Astrocyte (in vitro differentiated cells and primary cell): ENCODE measurements at regions not wholly inside any gene's neighbourhood (a gene's known extent, or its start where the extent isn't known, plus 50 kb on each side); places are given as distances from the start of the nearest gene placed in this dataset.
A peak's percentile ranks its signal among the peaks of the same experiment; 100 is the strongest.

Experiments used
- DNase-seq: peaks from one replicate; pipeline ENCODE4 v3.0.0-alpha.2; 2010; ENCODE audit warnings: low read depth
- FAIRE-seq: peaks from 2 replicates; lab custom pipeline; 2011; peaks lifted over from hg19 to GRCh38; lab: Jason Lieb, UNC
- H2AFZ ChIP-seq: 2 replicates; pipeline ENCODE4 v1.6.0; 2012; ENCODE audit warnings: low read depth, low read length, inconsistent platforms
- H3K27ac ChIP-seq: 2 replicates; pipeline ENCODE4 v1.5.1; 2011; ENCODE audit warnings: low read depth, low read length, inconsistent platforms
- H3K27me3 ChIP-seq: 2 replicates; pipeline ENCODE4 v1.6.0; 2011; ENCODE audit warnings: low read length, inconsistent platforms; ENCODE audit not compliant: insufficient read depth
- H3K36me3 ChIP-seq: 2 replicates; pipeline ENCODE4 v1.5.1; 2011; ENCODE audit warnings: low read length, inconsistent platforms; ENCODE audit not compliant: insufficient read depth
- H3K4me1 ChIP-seq: 2 replicates; pipeline ENCODE4 v1.5.1; 2011; ENCODE audit warnings: low read length, inconsistent platforms; ENCODE audit not compliant: insufficient read depth
- H3K4me2 ChIP-seq: 2 replicates; pipeline ENCODE4 v1.6.0; 2012; ENCODE audit warnings: low read length, inconsistent platforms
- H3K4me3 ChIP-seq: 2 replicates; pipeline ENCODE4 v1.5.1; 2011; ENCODE audit warnings: low read depth, mild to moderate bottlenecking, low read length, inconsistent platforms; ENCODE audit not compliant: insufficient read depth
- H3K79me2 ChIP-seq: 2 replicates; pipeline ENCODE4 v1.6.0; 2012; ENCODE audit warnings: mild to moderate bottlenecking, low read length, inconsistent platforms; ENCODE audit not compliant: insufficient read depth
- H3K9ac ChIP-seq: 2 replicates; pipeline ENCODE4 v1.6.0; 2012; ENCODE audit warnings: mild to moderate bottlenecking, low read length, inconsistent platforms
- H3K9me3 ChIP-seq: 2 replicates; pipeline ENCODE4 v1.5.1; 2012; ENCODE audit warnings: low read depth, mild to moderate bottlenecking, low read length, inconsistent platforms; ENCODE audit not compliant: insufficient read depth
- H4K20me1 ChIP-seq: 2 replicates; pipeline ENCODE4 v1.6.0; 2012; ENCODE audit warnings: low read length, inconsistent platforms; ENCODE audit not compliant: insufficient read depth
- H3K27ac Mint-ChIP-seq: one replicate; pipeline ENCODE4 v1.8.0; 2021; ENCODE audit warnings: mild to moderate bottlenecking, mixed read lengths; ENCODE audit not compliant: unreplicated experiment
- H3K27me3 Mint-ChIP-seq: one replicate; pipeline ENCODE4 v1.8.0; 2021; ENCODE audit warnings: low read depth, mixed read lengths; ENCODE audit not compliant: unreplicated experiment
- H3K36me3 Mint-ChIP-seq: one replicate; pipeline ENCODE4 v1.8.0; 2021; ENCODE audit warnings: low read depth, mixed read lengths; ENCODE audit not compliant: unreplicated experiment
- H3K4me1 Mint-ChIP-seq: one replicate; pipeline ENCODE4 v1.8.0; 2021; ENCODE audit warnings: low read depth, mixed read lengths; ENCODE audit not compliant: unreplicated experiment
- H3K4me3 Mint-ChIP-seq: one replicate; pipeline ENCODE4 v1.8.0; 2021; ENCODE audit warnings: mild to moderate bottlenecking, moderate library complexity, mixed read lengths; ENCODE audit not compliant: unreplicated experiment
- H3K9me3 Mint-ChIP-seq: one replicate; pipeline ENCODE4 v1.8.0; 2021; ENCODE audit warnings: mild to moderate bottlenecking, mixed read lengths; ENCODE audit not compliant: unreplicated experiment
- CTCF ChIP-seq: IDR thresholded peaks from 2 replicates; pipeline ENCODE4 v1.5.1; 2011; ENCODE audit warnings: low read depth, mild to moderate bottlenecking, inconsistent platforms, low read length, moderate library complexity; ENCODE audit not compliant: insufficient read depth
- EZH2 ChIP-seq: IDR thresholded peaks from 2 replicates; pipeline ENCODE4 v1.6.1; 2012; ENCODE audit warnings: mild to moderate bottlenecking, low read length, inconsistent platforms; ENCODE audit not compliant: insufficient read depth

- TF ChIP-seq EZH2 (no peak), CTCF (no peak)
- DNase-seq, result peak; percentile 81
- peak overlapping the region; percentile 39 for H3K27ac ChIP-seq
- peak; percentile 96 for FAIRE-seq
- peaks cover 20% of the 10 kb centered on the region for H3K4me1 Mint-ChIP-seq
- H2AFZ ChIP-seq, result no peak overlapping the region
- H3K4me3 ChIP-seq, result peak overlapping the region; percentile 24
- no peak overlapping the region for H3K27ac Mint-ChIP-seq
- H4K20me1 ChIP-seq, result no peaks in the 10 kb centered on the region
- H3K36me3 Mint-ChIP-seq, result no peaks in the 10 kb centered on the region
- H3K27me3 Mint-ChIP-seq, result no peaks in the 10 kb centered on the region
- H3K9ac ChIP-seq, result peak overlapping the region; percentile 12
- H3K9me3 Mint-ChIP-seq, result no peaks in the 10 kb centered on the region
- H3K79me2 ChIP-seq, result no peaks in the 10 kb centered on the region
- no peaks in the 10 kb centered on the region for H3K36me3 ChIP-seq
- no peaks in the 10 kb centered on the region for H3K27me3 ChIP-seq
- peak overlapping the region; percentile 75 for H3K4me2 ChIP-seq
- H3K4me3 Mint-ChIP-seq, result no peak overlapping the region
- H3K9me3 ChIP-seq, result no peaks in the 10 kb centered on the region
- H3K4me1 ChIP-seq, result peaks cover 33% of the 10 kb centered on the region
These were observed 132.8 kb downstream of the PFDN4 start for GRCh38 chr20:54340667-54341081.

- Histone ChIP-seq H3K27me3 (no peaks in the 10 kb centered on the region), H3K9ac (no peak overlapping the region), H3K9me3 (no peaks in the 10 kb centered on the region), H3K79me2 (no peaks in the 10 kb centered on the region), H4K20me1 (no peaks in the 10 kb centered on the region), H2AFZ (no peak overlapping the region), H3K4me3 (no peak overlapping the region), H3K4me2 (no peak overlapping the region), H3K4me1 (peaks cover 37% of the 10 kb centered on the region), H3K36me3 (no peaks in the 10 kb centered on the region), H3K27ac (no peak overlapping the region)
- DNase-seq, result no peak
- no peaks in the 10 kb centered on the region for H3K9me3 Mint-ChIP-seq
- FAIRE-seq, result no peak
- H3K27me3 Mint-ChIP-seq, result no peaks in the 10 kb centered on the region
- H3K4me3 Mint-ChIP-seq, result no peak overlapping the region
- TF ChIP-seq CTCF (no peak), EZH2 (no peak)
- peaks cover 31% of the 10 kb centered on the region for H3K4me1 Mint-ChIP-seq
- H3K36me3 Mint-ChIP-seq, result no peaks in the 10 kb centered on the region
- no peak overlapping the region for H3K27ac Mint-ChIP-seq
These were observed 133.0 kb upstream of the DOK5 start for GRCh38 chr20:54342258-54342920.

DNA sequence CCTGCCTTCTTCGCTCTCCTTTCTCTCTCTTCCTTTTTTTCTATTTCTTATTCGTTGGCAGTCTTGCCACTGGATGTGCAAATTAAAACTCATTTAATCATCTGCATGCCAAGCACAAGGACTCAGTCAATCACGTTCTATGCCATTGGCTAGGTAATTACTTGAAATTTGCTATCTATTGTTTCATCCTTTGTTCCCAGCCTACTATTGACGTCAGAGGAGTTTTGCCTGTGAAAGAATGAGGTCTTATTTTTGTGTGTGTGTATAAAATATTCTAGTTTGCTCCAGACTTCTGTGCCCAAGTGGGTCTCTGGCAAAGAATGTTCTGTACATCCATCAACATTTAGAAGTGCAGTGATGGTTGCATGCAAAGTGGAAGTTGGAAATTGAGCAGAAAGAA is 132.3 kb upstream of the DOK5 start:
- FAIRE-seq (no peak), DNase-seq (no peak)
- Mint-ChIP-seq H3K36me3 (no peaks in the 10 kb centered on the region), H3K4me3 (no peak overlapping the region), H3K27ac (no peak overlapping the region), H3K9me3 (no peaks in the 10 kb centered on the region), H3K27me3 (no peaks in the 10 kb centered on the region), H3K4me1 (peaks cover 31% of the 10 kb centered on the region)
- Histone ChIP-seq H3K79me2 (no peaks in the 10 kb centered on the region), H3K36me3 (no peaks in the 10 kb centered on the region), H3K27me3 (no peaks in the 10 kb centered on the region), H3K9ac (no peak overlapping the region), H3K4me1 (peaks cover 37% of the 10 kb centered on the region), H2AFZ (no peak overlapping the region), H3K27ac (no peak overlapping the region), H3K4me3 (no peak overlapping the region), H3K9me3 (no peaks in the 10 kb centered on the region), H3K4me2 (no peak overlapping the region), H4K20me1 (no peaks in the 10 kb centered on the region)
- no peak for TF ChIP-seq CTCF
- no peak for TF ChIP-seq EZH2
